ENCODE measurements at regions not wholly inside any gene's neighbourhood (a gene's known extent, or its start where the extent isn't known, plus 50 kb on each side); places are given as distances from the start of the nearest gene placed in this dataset.

- DNase-seq (ENCODE audit: low read depth, low spot score) (no peak), ATAC-seq (no peak)
- intact Hi-C loops (cut with micrococcal nuclease): no loop called here
- no peak overlapping the region for H3K9ac ChIP-seq (ENCODE audit: low read length)
- H3K27ac ChIP-seq (ENCODE audit: low read depth, low read length): no peak overlapping the region
- TF ChIP-seq ZFX (IDR thresholded peaks at IDR 0.05) (no peak), ZBTB33 (IDR thresholded peaks at IDR 0.05; ENCODE audit: extremely low read depth, insufficient replicate concordance, low read length) (no peak), CTCF (IDR thresholded peaks at IDR 0.05 in 2 of 3, conservative IDR thresholded peaks at IDR 0.05 in 1 of 3; ENCODE audit: borderline replicate concordance in 1 of 3, insufficient read depth in 1 of 3, low read depth in 2 of 3, low read length in 2 of 3) (no peak), TCF7L2 (IDR thresholded peaks at IDR 0.05; ENCODE audit: borderline replicate concordance, extremely low read depth, insufficient read depth, insufficient read length) (no peak), CBX3 (IDR thresholded peaks at IDR 0.05; ENCODE audit: low read depth) (no peak), MAX (IDR thresholded peaks at IDR 0.05) (no peak), EZH2 (IDR thresholded peaks at IDR 0.05) (no peak), JUND (IDR thresholded peaks at IDR 0.05) (no peak)
- no peaks in the 10 kb centered on the region for H3K9me2 ChIP-seq (ENCODE audit: insufficient read depth)
- BruUV-seq (replicated peaks): no TSS peak
- peaks cover 4 to 24% of the 10 kb centered on the region in 2 experiments; a peak in 2 of 4 replicates for H3K9me3 ChIP-seq (ENCODE audit: control insufficient read depth in 1 of 2, insufficient read depth in 1 of 2, low read depth in 1 of 2, low read length in 2 of 2)
- no peak overlapping the region for H3K4me2 ChIP-seq (ENCODE audit: low read length)
- POLR2A ChIA-PET: no interaction called here
- H3K4me1 ChIP-seq (ENCODE audit: control insufficient read depth in 1 of 2, insufficient read depth in 2 of 2, low read length in 2 of 2): no peaks in the 10 kb centered on the region
- RAD21 ChIA-PET (ENCODE audit: low non-redundant PET in 1 of 2, low total read pairs in 2 of 2, uncharacterized antibody in 2 of 2, unreplicated experiment in 2 of 2): no interaction called here
- CTCF ChIA-PET: no interaction called here
- H3K4me3 ChIP-seq (replicated peaks in 1 of 2; ENCODE audit: low read depth in 1 of 2, low read length in 2 of 2): no peak overlapping the region
- no peaks in the 10 kb centered on the region for H4K20me1 ChIP-seq (ENCODE audit: insufficient read depth)
- no peak overlapping the region for H2AFZ ChIP-seq (ENCODE audit: low read depth, low read length, poor library complexity, severe bottlenecking)
- no peaks in the 10 kb centered on the region for H3K27me3 ChIP-seq (ENCODE audit: insufficient read depth, low read length)
- H3K36me3 ChIP-seq (ENCODE audit: control insufficient read depth in 1 of 2, insufficient read depth in 2 of 2, low read length in 2 of 2): no peaks in the 10 kb centered on the region
- no peaks in the 10 kb centered on the region for H3K79me2 ChIP-seq (ENCODE audit: insufficient read depth, low read length)
Measured at GRCh38 chr5:12614608-12615007, 710.4 kb upstream of the CTNND2 start.

Data from HCT116 (cell line).